ENCODE measurements at regions not wholly inside any gene's neighbourhood (a gene's known extent, or its start where the extent isn't known, plus 50 kb on each side); places are given as distances from the start of the nearest gene placed in this dataset.

DNA sequence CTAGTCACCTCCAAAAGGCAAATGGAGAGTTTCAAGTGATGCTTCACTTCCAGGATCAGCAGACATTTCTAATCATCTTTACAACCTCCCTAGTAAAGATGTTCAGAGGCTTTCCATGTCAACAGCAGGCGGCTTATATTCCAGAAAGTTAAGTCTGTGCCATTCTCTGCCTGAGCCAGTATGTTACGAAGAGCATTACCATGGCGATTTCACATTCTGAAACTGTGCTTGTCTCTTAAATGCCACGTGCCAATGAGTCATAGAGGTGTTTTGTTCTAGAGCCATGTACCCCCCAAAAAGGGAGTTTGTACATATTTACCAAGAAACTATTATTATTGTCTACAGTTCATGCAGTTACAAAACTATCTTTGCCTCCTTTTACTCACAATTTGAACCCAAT, 319.5 kb downstream of the FOXA2 start:
- no peaks in the 10 kb centered on the region for H3K36me3 Mint-ChIP-seq (ENCODE audit: low read depth)
- H3K4me3 Mint-ChIP-seq (ENCODE audit: unreplicated experiment), result no peak overlapping the region
- DNase-seq (ENCODE audit: low spot score), result no peak

DNA sequence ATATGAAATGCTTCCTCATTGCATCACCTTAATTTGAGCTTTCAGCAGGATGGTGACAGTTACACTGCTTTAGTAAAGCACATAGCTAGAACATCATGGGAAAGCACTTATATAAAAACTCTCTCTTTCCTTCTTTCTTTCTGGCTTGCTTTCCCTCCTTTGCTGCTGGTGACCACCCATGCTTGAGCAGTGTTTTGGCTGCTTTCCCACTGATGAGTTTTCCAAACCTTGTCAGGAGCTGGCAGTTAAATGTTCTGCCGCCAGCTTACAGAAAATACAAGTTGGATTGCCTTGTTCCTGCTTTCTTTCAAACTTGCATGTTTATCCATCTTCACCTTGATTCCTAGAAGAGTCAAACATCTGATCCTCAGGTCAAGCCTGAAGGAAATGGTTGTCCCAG, 323.9 kb downstream of the FOXA2 start:
- Mint-ChIP-seq H3K27ac (ENCODE audit: unreplicated experiment) (no peak overlapping the region), H3K4me3 (ENCODE audit: unreplicated experiment) (no peak overlapping the region), H3K4me1 (ENCODE audit: low read depth) (no peaks in the 10 kb centered on the region), H3K27me3 (ENCODE audit: low read depth) (no peaks in the 10 kb centered on the region), H3K36me3 (ENCODE audit: low read depth) (no peaks in the 10 kb centered on the region), H3K9me3 (ENCODE audit: low read depth) (no peaks in the 10 kb centered on the region)
- DNase-seq (ENCODE audit: low spot score), result no peak
- no peak for TF ChIP-seq CTCF (IDR thresholded peaks at IDR 0.05)

More for the DNA sequence above, 319.5 kb downstream of the FOXA2 start:
- TF ChIP-seq CTCF (IDR thresholded peaks at IDR 0.05), result no peak
- no peak overlapping the region for H3K27ac Mint-ChIP-seq (ENCODE audit: unreplicated experiment)
- no peaks in the 10 kb centered on the region for H3K9me3 Mint-ChIP-seq (ENCODE audit: low read depth)
- no peaks in the 10 kb centered on the region for H3K4me1 Mint-ChIP-seq (ENCODE audit: low read depth)
- no peaks in the 10 kb centered on the region for H3K27me3 Mint-ChIP-seq (ENCODE audit: low read depth)

GRCh38 chr20:22257912-22258311, 326.5 kb downstream of the FOXA2 start:
- H3K9me3 Mint-ChIP-seq (ENCODE audit: low read depth), result no peaks in the 10 kb centered on the region
- TF ChIP-seq CTCF (IDR thresholded peaks at IDR 0.05), result no peak
- no peaks in the 10 kb centered on the region for H3K4me1 Mint-ChIP-seq (ENCODE audit: low read depth)

GRCh38 chr20:22248051-22248667, 336.2 kb downstream of the FOXA2 start:
- Mint-ChIP-seq H3K4me1 (ENCODE audit: low read depth) (no peaks in the 10 kb centered on the region), H3K9me3 (ENCODE audit: low read depth) (no peaks in the 10 kb centered on the region)
- TF ChIP-seq CTCF (IDR thresholded peaks at IDR 0.05), result peak; percentile 71

More at GRCh38 chr20:22257912-22258311, 326.5 kb downstream of the FOXA2 start:
- Mint-ChIP-seq H3K4me3 (ENCODE audit: unreplicated experiment) (no peak overlapping the region), H3K27ac (ENCODE audit: unreplicated experiment) (no peak overlapping the region), H3K27me3 (ENCODE audit: low read depth) (no peaks in the 10 kb centered on the region), H3K36me3 (ENCODE audit: low read depth) (no peaks in the 10 kb centered on the region)
- DNase-seq (ENCODE audit: low spot score), result no peak

DNA sequence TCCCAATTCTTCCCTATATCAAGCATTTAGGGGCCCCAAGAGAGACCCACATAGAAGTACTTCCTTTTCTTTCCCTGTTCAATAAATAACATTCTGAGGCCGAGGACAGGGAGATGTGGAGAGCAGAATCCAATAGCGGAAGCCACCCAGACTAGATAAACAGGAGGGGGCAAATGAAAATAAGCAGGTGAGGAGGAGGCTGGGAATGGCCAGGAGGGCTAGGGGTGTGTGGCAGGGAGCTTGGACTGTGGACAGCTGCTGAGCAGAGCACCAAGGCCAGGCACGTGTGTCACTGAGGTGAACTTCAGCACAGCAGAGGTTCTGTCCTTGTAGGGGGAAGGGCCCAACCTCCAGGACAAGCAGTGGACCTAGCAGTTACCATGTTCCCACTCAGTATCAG, 339.2 kb downstream of the FOXA2 start:
- no peaks in the 10 kb centered on the region for H3K9me3 Mint-ChIP-seq (ENCODE audit: low read depth)
- no peak overlapping the region for H3K4me3 Mint-ChIP-seq (ENCODE audit: unreplicated experiment)
- H3K36me3 Mint-ChIP-seq (ENCODE audit: low read depth), result no peaks in the 10 kb centered on the region
- H3K27ac Mint-ChIP-seq (ENCODE audit: unreplicated experiment), result no peak overlapping the region
- no peaks in the 10 kb centered on the region for H3K4me1 Mint-ChIP-seq (ENCODE audit: low read depth)
- DNase-seq (ENCODE audit: low spot score), result no peak
- no peak for TF ChIP-seq CTCF (IDR thresholded peaks at IDR 0.05)
- peaks cover 4% of the 10 kb centered on the region for H3K27me3 Mint-ChIP-seq (ENCODE audit: low read depth)

More at GRCh38 chr20:22248051-22248667, 336.2 kb downstream of the FOXA2 start:
- no peak for DNase-seq (ENCODE audit: low spot score)
- peaks cover 4% of the 10 kb centered on the region for H3K27me3 Mint-ChIP-seq (ENCODE audit: low read depth)
- H3K36me3 Mint-ChIP-seq (ENCODE audit: low read depth), result no peaks in the 10 kb centered on the region
- H3K4me3 Mint-ChIP-seq (ENCODE audit: unreplicated experiment), result no peak overlapping the region
- H3K27ac Mint-ChIP-seq (ENCODE audit: unreplicated experiment), result no peak overlapping the region
